WTC11 (cell line): ENCODE measurements at regions not wholly inside any gene's neighbourhood (a gene's known extent, or its start where the extent isn't known, plus 50 kb on each side); places are given as distances from the start of the nearest gene placed in this dataset.

Experiments used
- ATAC-seq: fragments of 200-7000 bp; cut with Tn5 transposase; 2 replicates; pipeline ENCODE4 v1.10.0; 2021; ENCODE audit warnings: mild to moderate bottlenecking, moderate library complexity
- CTCF ChIA-PET: fragments of 300-600 bp; sonication (Branson Sonifier 250); formaldehyde crosslinking; loops from one replicate; lab custom pipeline; 2021; ENCODE audit warnings: antibody characterized with exemption; lab: Charles Lee
- POLR2A ChIA-PET: fragments of 350-600 bp; sonication (Branson Sonifier 250); formaldehyde crosslinking; loops from one replicate; lab custom pipeline; 2021; ENCODE audit warnings: antibody characterized with exemption; lab: Charles Lee
- DNase-seq: peaks from one replicate; pipeline ENCODE4 v3.0.0; 2021; ENCODE audit warnings: low spot score
- H3K27ac Mint-ChIP-seq: 2 replicates; pipeline ENCODE4 v1.8.0; 2021; ENCODE audit warnings: mixed read lengths
- H3K27me3 Mint-ChIP-seq: 2 replicates; pipeline ENCODE4 v1.8.0; 2021; ENCODE audit warnings: low read depth, mild to moderate bottlenecking, moderate library complexity, mixed read lengths
- H3K36me3 Mint-ChIP-seq: 2 replicates; pipeline ENCODE4 v1.8.0; 2021; ENCODE audit warnings: mixed read lengths
- H3K4me1 Mint-ChIP-seq: 2 replicates; pipeline ENCODE4 v1.8.0; 2022; ENCODE audit warnings: mixed read lengths
- H3K4me3 Mint-ChIP-seq: 2 replicates; pipeline ENCODE4 v1.8.0; 2021; ENCODE audit warnings: mild to moderate bottlenecking, moderate library complexity, mixed read lengths
- H3K9me3 Mint-ChIP-seq: 2 replicates; pipeline ENCODE4 v1.8.0; 2021; ENCODE audit warnings: mixed read lengths
- AR ChIP-seq: fragments of 250-450 bp; sonication (Bioruptor Pico); IDR thresholded peaks from 2 replicates; pipeline ENCODE4 v1.9.0; 2021; ENCODE audit warnings: mild to moderate bottlenecking
- ATF2 ChIP-seq: sonication (generic); formaldehyde crosslinking; IDR thresholded peaks from 2 replicates; pipeline ENCODE4 v1.8.1; 2022; ENCODE audit warnings: low read depth, missing genetic modification reagents, borderline replicate concordance
- E2F1 ChIP-seq: sonication (generic); formaldehyde crosslinking; IDR thresholded peaks from 2 replicates; pipeline ENCODE4 v1.8.0; 2022; ENCODE audit warnings: mild to moderate bottlenecking, missing genetic modification reagents
- E2F4 ChIP-seq: sonication (generic); formaldehyde crosslinking; IDR thresholded peaks from 2 replicates; pipeline ENCODE4 v1.8.1; 2022; ENCODE audit warnings: low read depth, mild to moderate bottlenecking, moderate library complexity, missing genetic modification reagents, borderline replicate concordance
- FOXJ3 ChIP-seq: sonication (generic); formaldehyde crosslinking; IDR thresholded peaks from 2 replicates; pipeline ENCODE4 v1.9.0; 2021; ENCODE audit warnings: missing genetic modification reagents, mild to moderate bottlenecking, borderline replicate concordance
- FOXP4 ChIP-seq: sonication (generic); formaldehyde crosslinking; IDR thresholded peaks from 2 replicates; pipeline ENCODE4 v1.8.0; 2022; ENCODE audit warnings: mild to moderate bottlenecking, missing genetic modification reagents
- GRHL2 ChIP-seq: fragments of 250-450 bp; sonication (Bioruptor Pico); IDR thresholded peaks from 2 replicates; pipeline ENCODE4 v1.8.0; 2022; ENCODE audit warnings: mild to moderate bottlenecking, moderate library complexity; ENCODE audit not compliant: insufficient replicate concordance, severe bottlenecking
- JAZF1 ChIP-seq: fragments of 250-450 bp; sonication (Bioruptor Pico); IDR thresholded peaks from 2 replicates; pipeline ENCODE4 v1.9.0; 2021; ENCODE audit warnings: moderate library complexity, mild to moderate bottlenecking, inconsistent platforms
- NFATC4 ChIP-seq: fragments of 250-450 bp; sonication (Bioruptor Pico); IDR thresholded peaks from 2 replicates; pipeline ENCODE4 v1.9.0; 2021; ENCODE audit warnings: mild to moderate bottlenecking
- NFYB ChIP-seq: sonication (generic); formaldehyde crosslinking; conservative IDR thresholded peaks from 2 replicates; pipeline ENCODE4 v1.8.0; 2022; ENCODE audit warnings: low read depth, missing genetic modification reagents
- TEAD1 ChIP-seq: sonication (generic); formaldehyde crosslinking; IDR thresholded peaks from 2 replicates; pipeline ENCODE4 v1.8.0; 2022; ENCODE audit warnings: mild to moderate bottlenecking, missing genetic modification reagents
- ZNF121 ChIP-seq: sonication (generic); formaldehyde crosslinking; IDR thresholded peaks from 2 replicates; pipeline ENCODE4 v1.8.0; 2023; ENCODE audit warnings: missing genetic modification reagents
- ZNF263 ChIP-seq: sonication (generic); formaldehyde crosslinking; IDR thresholded peaks from 2 replicates; pipeline ENCODE4 v1.8.1; 2022; ENCODE audit warnings: low read depth, mild to moderate bottlenecking, moderate library complexity, missing genetic modification reagents
- TF ChIP-seq, protein P1 (sequence below): fragments of 250-450 bp; sonication (Bioruptor Pico); conservative IDR thresholded peaks from 2 replicates; pipeline ENCODE4 v1.9.0; 2021; ENCODE audit warnings: mild to moderate bottlenecking
- TF ChIP-seq, protein P2 (sequence below): sonication (generic); formaldehyde crosslinking; IDR thresholded peaks from 2 replicates; pipeline ENCODE4 v1.8.1; 2022; ENCODE audit warnings: mild to moderate bottlenecking, missing genetic modification reagents, moderate library complexity, borderline replicate concordance
- TF ChIP-seq, protein P3 (sequence below): sonication (generic); formaldehyde crosslinking; IDR thresholded peaks from 2 replicates; pipeline ENCODE4 v1.8.1; 2022; ENCODE audit warnings: missing genetic modification reagents, borderline replicate concordance

GRCh38 chr2:213219816-213220215 is 64.4 kb upstream of the SPAG16 start:
- Mint-ChIP-seq H3K36me3 (no peaks in the 10 kb centered on the region), H3K27ac (no peak overlapping the region)
- CTCF ChIA-PET: no interaction called here
- TF ChIP-seq, protein P1, sequence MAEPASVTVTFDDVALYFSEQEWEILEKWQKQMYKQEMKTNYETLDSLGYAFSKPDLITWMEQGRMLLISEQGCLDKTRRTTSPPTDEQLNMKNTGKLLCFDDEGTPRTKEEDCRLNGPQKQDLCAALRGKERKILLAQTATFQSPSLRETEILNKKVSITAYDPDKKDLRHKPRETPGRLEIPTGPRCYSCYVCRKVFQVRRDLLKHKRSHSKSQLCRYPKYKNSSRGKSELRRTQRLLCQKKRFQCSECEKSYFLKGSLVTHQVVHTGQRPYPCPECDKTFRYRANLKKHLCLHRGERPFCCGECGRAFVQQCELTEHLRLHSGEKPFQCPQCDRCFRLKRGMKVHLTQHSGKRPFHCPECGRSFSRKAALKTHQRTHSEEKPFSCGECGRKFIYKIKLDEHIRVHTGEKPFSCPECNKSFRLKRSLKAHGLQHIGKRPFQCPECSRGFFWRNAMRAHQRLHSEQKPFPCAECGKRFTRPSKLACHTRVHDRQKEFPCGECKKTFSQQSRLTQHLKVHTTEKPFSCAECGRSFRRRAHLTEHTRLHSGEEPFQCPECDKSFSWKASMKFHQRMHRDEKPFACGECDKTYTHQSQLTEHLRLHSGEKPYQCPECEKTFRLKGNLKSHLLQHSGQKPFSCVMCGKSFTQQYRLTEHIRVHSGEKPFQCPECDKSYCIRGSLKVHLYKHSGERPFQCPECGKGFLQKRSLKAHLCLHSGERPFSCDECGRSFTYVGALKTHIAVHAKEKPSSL: no peak
- no peak for TF ChIP-seq ZNF263 (CRISPR knock-in tag)
- TF ChIP-seq, protein P2, sequence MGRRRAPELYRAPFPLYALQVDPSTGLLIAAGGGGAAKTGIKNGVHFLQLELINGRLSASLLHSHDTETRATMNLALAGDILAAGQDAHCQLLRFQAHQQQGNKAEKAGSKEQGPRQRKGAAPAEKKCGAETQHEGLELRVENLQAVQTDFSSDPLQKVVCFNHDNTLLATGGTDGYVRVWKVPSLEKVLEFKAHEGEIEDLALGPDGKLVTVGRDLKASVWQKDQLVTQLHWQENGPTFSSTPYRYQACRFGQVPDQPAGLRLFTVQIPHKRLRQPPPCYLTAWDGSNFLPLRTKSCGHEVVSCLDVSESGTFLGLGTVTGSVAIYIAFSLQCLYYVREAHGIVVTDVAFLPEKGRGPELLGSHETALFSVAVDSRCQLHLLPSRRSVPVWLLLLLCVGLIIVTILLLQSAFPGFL: no peak
- TF ChIP-seq NFYB (CRISPR knock-in tag): no peak
- TF ChIP-seq ATF2 (CRISPR knock-in tag): no peak
- TF ChIP-seq NFATC4 (CRISPR knock-in tag): no peak
- no peak for TF ChIP-seq TEAD1 (CRISPR knock-in tag)
- no peak for TF ChIP-seq AR (CRISPR knock-in tag)
- no peak for TF ChIP-seq JAZF1 (CRISPR knock-in tag)
- TF ChIP-seq E2F1: no peak
- no peak for TF ChIP-seq GRHL2 (CRISPR knock-in tag)
- no peak for TF ChIP-seq FOXP4 (CRISPR knock-in tag)
- TF ChIP-seq E2F4: no peak
- TF ChIP-seq FOXJ3: no peak
- no peak for TF ChIP-seq ZNF121
- TF ChIP-seq, protein P3, sequence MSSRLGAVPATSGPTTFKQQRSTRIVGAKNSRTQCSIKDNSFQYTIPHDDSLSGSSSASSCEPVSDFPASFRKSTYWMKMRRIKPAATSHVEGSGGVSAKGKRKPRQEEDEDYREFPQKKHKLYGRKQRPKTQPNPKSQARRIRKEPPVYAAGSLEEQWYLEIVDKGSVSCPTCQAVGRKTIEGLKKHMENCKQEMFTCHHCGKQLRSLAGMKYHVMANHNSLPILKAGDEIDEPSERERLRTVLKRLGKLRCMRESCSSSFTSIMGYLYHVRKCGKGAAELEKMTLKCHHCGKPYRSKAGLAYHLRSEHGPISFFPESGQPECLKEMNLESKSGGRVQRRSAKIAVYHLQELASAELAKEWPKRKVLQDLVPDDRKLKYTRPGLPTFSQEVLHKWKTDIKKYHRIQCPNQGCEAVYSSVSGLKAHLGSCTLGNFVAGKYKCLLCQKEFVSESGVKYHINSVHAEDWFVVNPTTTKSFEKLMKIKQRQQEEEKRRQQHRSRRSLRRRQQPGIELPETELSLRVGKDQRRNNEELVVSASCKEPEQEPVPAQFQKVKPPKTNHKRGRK (CRISPR knock-in tag): no peak
- TF ChIP-seq, all 79 proteins: peak for 0
- Mint-ChIP-seq H3K27me3 (no peaks in the 10 kb centered on the region), H3K9me3 (no peaks in the 10 kb centered on the region), H3K4me3 (no peak overlapping the region), H3K4me1 (peaks cover 13% of the 10 kb centered on the region)
- POLR2A ChIA-PET: no interaction called here
- ATAC-seq (no peak), DNase-seq (no peak)
